ENCODE measurements at regions not wholly inside any gene's neighbourhood (a gene's known extent, or its start where the extent isn't known, plus 50 kb on each side); places are given as distances from the start of the nearest gene placed in this dataset.
"Not testable (repeated sequence)": the region's sequence is repeated elsewhere in the genome, so short reads cannot be mapped to it uniquely, and the experiment has no call there.

- not testable (repeated sequence) for DNase-seq (ENCODE audit: low spot score)
These were observed 269.4 kb upstream of the FRG2C start for GRCh38 chr3:75394562-75395360.

DNA sequence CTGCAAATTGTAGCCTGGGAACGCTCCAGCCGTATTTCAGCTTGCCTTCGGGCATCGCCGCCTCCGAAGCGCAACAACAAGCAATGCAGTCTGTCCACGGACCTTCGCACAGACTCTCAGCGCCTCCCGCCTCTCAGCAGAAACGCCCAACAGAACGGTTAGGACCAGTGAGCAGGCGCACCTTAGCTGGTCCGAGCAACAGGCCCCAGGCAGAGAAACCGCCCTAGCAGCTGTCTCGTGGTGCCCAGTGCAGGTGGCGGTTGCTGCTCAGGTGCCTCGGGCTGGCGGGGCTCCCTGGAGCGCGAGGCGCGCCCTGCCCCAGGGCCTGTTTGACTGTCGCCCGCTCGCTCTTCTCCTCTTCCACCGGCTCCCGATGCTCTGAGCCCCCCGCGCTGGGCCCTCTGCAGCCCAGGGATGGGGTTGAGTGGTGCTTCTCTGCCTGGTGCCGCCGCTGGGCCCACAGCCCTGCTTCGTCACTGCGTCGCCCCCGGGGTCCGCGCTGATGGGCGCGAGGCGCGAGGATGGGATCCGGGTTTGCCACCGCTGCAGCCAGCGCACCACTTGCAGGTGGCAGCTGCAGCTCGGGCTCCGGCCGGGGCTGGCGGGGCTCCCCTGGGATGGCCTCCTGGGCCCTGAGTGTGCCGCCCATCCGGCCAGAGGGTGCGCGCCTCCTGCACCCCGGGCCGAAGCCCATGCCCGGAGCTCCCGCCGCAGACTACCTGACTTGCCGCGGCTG lies 268.4 kb upstream of the FRG2C start:
- no peak for DNase-seq (ENCODE audit: low spot score)

GRCh38 chr3:75396316-75396802 lies 267.8 kb upstream of the FRG2C start:
- DNase-seq (ENCODE audit: low spot score): no peak

DNA sequence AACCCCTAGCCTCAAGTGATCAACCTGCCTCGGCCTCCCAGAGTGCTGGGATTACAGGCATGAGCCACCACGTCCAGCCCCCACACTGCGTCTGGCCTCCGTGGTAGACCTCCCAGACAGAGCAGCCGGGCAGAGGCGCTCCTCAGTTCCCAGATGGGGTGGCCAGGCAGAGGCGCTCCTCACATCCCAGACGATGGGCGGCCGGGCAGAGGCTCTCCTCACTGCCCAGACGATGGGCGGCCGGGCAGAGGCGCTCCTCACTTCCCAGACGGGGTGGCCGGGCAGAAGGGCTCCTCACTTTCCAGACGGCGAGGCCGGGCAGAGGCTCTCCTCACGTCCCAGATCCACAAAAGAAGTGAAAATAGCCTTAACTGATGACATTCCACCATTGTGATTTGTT lies 266.6 kb upstream of the FRG2C start:
- DNase-seq (ENCODE audit: low spot score): not testable (repeated sequence)

- DNase-seq (ENCODE audit: low spot score): not testable (repeated sequence)
These were observed 241.8 kb upstream of the FRG2C start for GRCh38 chr3:75422101-75422945.

DNA sequence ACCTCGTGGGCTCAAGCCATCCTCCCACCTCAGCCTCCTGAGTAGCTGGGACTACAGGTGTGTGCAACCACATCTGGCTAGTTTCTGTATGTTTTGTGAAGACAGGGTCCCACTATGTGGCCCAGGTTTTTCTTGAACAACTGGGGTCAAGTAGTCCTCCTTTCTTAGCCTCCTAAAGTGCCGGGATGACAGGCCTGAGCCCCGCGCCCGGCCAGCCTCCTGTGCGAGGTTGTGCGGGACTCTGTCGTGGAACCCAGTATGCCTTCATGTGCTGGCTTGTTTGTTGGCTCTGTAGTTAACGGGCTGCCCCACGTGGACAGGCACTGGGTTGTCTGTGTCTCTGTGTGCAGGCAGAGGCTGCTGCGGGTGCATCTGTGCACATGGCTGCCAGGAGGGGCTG lies 238.7 kb upstream of the FRG2C start:
- DNase-seq (ENCODE audit: low spot score): not testable (repeated sequence)

GRCh38 chr3:75427486-75427885 lies 236.6 kb upstream of the FRG2C start:
- DNase-seq (ENCODE audit: low spot score): not testable (repeated sequence)

- not testable (repeated sequence) for DNase-seq (ENCODE audit: low spot score)
These were observed 236.2 kb upstream of the FRG2C start for GRCh38 chr3:75427906-75428305.

GRCh38 chr3:75429561-75430220 lies 234.4 kb upstream of the FRG2C start:
- DNase-seq (ENCODE audit: low spot score): peak; percentile 72

- not testable (repeated sequence) for DNase-seq (ENCODE audit: low spot score)
These were observed 233.7 kb upstream of the FRG2C start for GRCh38 chr3:75430406-75430805.

GRCh38 chr3:75431120-75431519 lies 233.0 kb upstream of the FRG2C start:
- not testable (repeated sequence) for DNase-seq (ENCODE audit: low spot score)

DNA sequence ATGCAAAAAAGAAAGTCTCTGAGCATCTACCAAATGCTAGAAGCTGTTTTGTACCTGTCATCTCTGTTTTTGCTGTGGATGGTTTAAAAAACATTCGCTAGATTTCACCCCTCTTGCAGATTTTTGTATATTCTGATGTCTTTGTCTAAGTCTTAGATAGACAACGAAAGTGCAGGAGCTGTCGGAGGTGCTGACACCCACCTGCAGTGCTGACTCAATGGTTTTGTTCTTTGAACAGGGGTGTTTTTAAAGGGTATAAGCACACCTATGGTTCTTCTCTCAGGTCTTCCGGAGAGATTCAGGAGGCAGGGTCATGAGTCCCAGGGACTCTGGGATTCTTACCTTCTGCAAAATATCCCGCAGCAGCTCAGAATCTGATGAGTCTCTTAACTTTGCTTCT lies 231.7 kb upstream of the FRG2C start:
- DNase-seq (ENCODE audit: low spot score): not testable (repeated sequence)

GRCh38 chr3:75432885-75433284 lies 231.2 kb upstream of the FRG2C start:
- peak; percentile 83 for DNase-seq (ENCODE audit: low spot score)

DNA sequence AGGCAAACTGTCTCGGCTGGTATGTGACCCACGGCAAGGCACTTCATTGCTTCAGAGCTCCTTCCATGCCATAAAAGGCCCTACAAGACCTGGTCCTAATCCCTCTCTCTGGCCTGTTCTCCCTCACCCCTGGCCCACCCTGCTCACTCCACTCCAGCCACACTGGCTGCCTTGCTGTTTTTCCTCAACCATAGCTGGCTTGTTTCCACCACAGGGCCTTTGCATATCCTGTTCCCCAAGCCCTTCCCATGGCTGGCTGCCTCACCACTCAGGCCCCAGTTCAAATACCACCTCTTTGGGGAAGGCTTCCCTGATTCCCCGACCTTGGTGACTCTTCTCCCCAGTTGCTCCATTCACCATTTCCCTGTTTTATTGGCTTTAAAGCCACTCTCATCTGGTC lies 230.8 kb upstream of the FRG2C start:
- not testable (repeated sequence) for DNase-seq (ENCODE audit: low spot score)

GRCh38 chr3:75434276-75434912 lies 229.7 kb upstream of the FRG2C start:
- peak; percentile 82 for DNase-seq (ENCODE audit: low spot score)

GRCh38 chr3:75434913-75435793 lies 229.0 kb upstream of the FRG2C start:
- DNase-seq (ENCODE audit: low spot score): peak; percentile 93

GRCh38 chr3:75435794-75436400 lies 228.2 kb upstream of the FRG2C start:
- peak; percentile 77 for DNase-seq (ENCODE audit: low spot score)

GRCh38 chr3:75440986-75441385 lies 223.1 kb upstream of the FRG2C start:
- not testable (repeated sequence) for DNase-seq (ENCODE audit: low spot score)

DNA sequence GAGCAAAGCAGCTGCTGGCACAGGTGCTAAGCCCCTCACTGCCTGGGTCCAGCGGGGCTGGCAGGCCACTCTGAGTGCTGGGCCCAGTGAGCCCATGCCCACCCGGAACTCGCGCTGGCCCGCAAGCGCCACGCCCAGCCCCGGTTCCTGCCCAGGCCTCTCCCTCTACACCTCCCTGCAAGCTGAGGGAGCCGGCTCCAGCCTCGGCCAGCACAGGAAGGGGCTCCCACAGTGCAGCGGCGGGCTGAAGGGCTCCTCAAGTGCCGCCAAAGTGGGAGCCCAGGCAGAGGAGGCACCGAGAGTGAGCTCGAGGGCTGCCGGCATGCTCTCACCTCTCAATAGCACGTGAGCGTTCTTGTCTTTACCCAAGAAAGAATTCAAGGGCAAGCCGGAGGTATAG lies 219.5 kb upstream of the FRG2C start:
- not testable (repeated sequence) for DNase-seq (ENCODE audit: low spot score)

GRCh38 chr3:75445234-75445633 lies 218.9 kb upstream of the FRG2C start:
- DNase-seq (ENCODE audit: low spot score): not testable (repeated sequence)
